Esophagus muscularis mucosa (tissue), 4 donors: ENCODE measurements at regions not wholly inside any gene's neighbourhood (a gene's known extent, or its start where the extent isn't known, plus 50 kb on each side); places are given as distances from the start of the nearest gene placed in this dataset.

ENCODE experiments used
- CTCF ChIP-seq, 3 experiments: fragments of 200-600 bp in 2 of 3; fragments of 450-650 bp in 1 of 3; sonication (generic) in 2 of 3; IDR thresholded peaks; one replicate each; pipeline ENCODE4 v1.5.1; 2017 to 2019; ENCODE audit warnings: antibody characterized with exemption in 3 of 3, mild to moderate bottlenecking in 2 of 3, moderate library complexity in 1 of 3
- EP300 ChIP-seq: sonication (generic); formaldehyde crosslinking; IDR thresholded peaks from one replicate; pipeline ENCODE4 v1.6.1; 2017; ENCODE audit warnings: antibody characterized with exemption
- POLR2A ChIP-seq: fragments of 450-650 bp; IDR thresholded peaks from one replicate; pipeline ENCODE4 v1.6.1; 2017; ENCODE audit warnings: antibody characterized with exemption, moderate library complexity, mild to moderate bottlenecking, low read depth
- POLR2AphosphoS5 ChIP-seq, 2 donors: sonication (generic); formaldehyde crosslinking; IDR thresholded peaks; one replicate each; pipeline ENCODE4 v1.6.1; 2017; ENCODE audit warnings: antibody characterized with exemption in 2 of 2

GRCh38 chr9:79255651-79256260 lies 316.0 kb upstream of the TLE4 start:
- no peak for TF ChIP-seq EP300
- no peak for TF ChIP-seq CTCF (IDR thresholded peaks at IDR 0.05)
- TF ChIP-seq POLR2AphosphoS5 (IDR thresholded peaks at IDR 0.05) = no peak
- TF ChIP-seq POLR2A = no peak
